Panc1 (cell line): ENCODE measurements at regions not wholly inside any gene's neighbourhood (a gene's known extent, or its start where the extent isn't known, plus 50 kb on each side); places are given as distances from the start of the nearest gene placed in this dataset.

Source experiments
- ATAC-seq: fragments of 200-7000 bp; cut with Tn5 transposase; 2 replicates; pipeline ENCODE4 v1.9.1; 2020; ENCODE audit warnings: mild to moderate bottlenecking, moderate library complexity
- BruUV-seq: library from RNA; stranded (reverse); fragments of 400-500 nt; replicated peaks from 2 replicates; lab custom pipeline; 2021; lab: Mats Ljungman, UMichigan
- CTCF ChIA-PET: fragments of 300-600 bp; sonication (Branson Sonifier 250); formaldehyde crosslinking; loops from one replicate; lab custom pipeline; 2022; ENCODE audit warnings: antibody characterized with exemption; lab: Charles Lee
- POLR2A ChIA-PET: fragments of 300-600 bp; sonication (Branson Sonifier 250); formaldehyde crosslinking; loops from one replicate; lab custom pipeline; 2022; ENCODE audit warnings: antibody characterized with exemption; lab: Charles Lee
- DNase-seq: peaks from one replicate; pipeline ENCODE4 v3.0.0-alpha.2; 2010; ENCODE audit warnings: low read depth, low spot score
- H3K27ac ChIP-seq: 2 replicates; pipeline ENCODE4 v1.5.1; 2011; ENCODE audit warnings: mild to moderate bottlenecking, low read length, inconsistent platforms
- H3K27me3 ChIP-seq: fragments of 200-500 bp; sonication (Bioruptor generic); 2 replicates; pipeline ENCODE4 v1.6.0; 2014; ENCODE audit warnings: low read length, inconsistent platforms; ENCODE audit not compliant: control insufficient read depth, insufficient read depth
- H3K36me3 ChIP-seq: fragments of 200-500 bp; sonication (Bioruptor generic); 2 replicates; pipeline ENCODE4 v1.5.1; 2014; ENCODE audit warnings: inconsistent platforms, mild to moderate bottlenecking, low read length, moderate library complexity; ENCODE audit not compliant: control insufficient read depth, insufficient read depth
- H3K4me1 ChIP-seq: 2 replicates; pipeline ENCODE4 v1.5.1; 2011; ENCODE audit warnings: inconsistent platforms, mild to moderate bottlenecking, low read length, moderate library complexity; ENCODE audit not compliant: control insufficient read depth, insufficient read depth
- H3K4me3 ChIP-seq, 2 experiments: 2 replicates each; pipeline ENCODE4 v1.5.1; 2011 to 2012; ENCODE audit warnings: low read depth in 2 of 2, low read length in 2 of 2, mild to moderate bottlenecking in 2 of 2, inconsistent platforms in 1 of 2, moderate library complexity in 1 of 2
- H3K9me3 ChIP-seq: fragments of 200-500 bp; sonication (Bioruptor generic); 2 replicates; pipeline ENCODE4 v1.5.1; 2014; ENCODE audit warnings: low read depth, mild to moderate bottlenecking, inconsistent platforms, low read length, moderate library complexity; ENCODE audit not compliant: control insufficient read depth, insufficient read depth
- POLR2AphosphoS5 ChIP-seq: IDR thresholded peaks from 2 replicates; pipeline ENCODE4 v1.6.1; 2012; ENCODE audit warnings: mild to moderate bottlenecking, low read depth, low read length, moderate library complexity
- SIN3A ChIP-seq: IDR thresholded peaks from 2 replicates; pipeline ENCODE4 v1.6.1; 2012; ENCODE audit warnings: low read depth, mild to moderate bottlenecking, low read length, moderate library complexity, borderline replicate concordance; ENCODE audit not compliant: insufficient read depth
- TCF7L2 ChIP-seq: IDR thresholded peaks from 2 replicates; pipeline ENCODE4 v1.6.1; 2011; ENCODE audit warnings: mild to moderate bottlenecking, low read depth, low read length, inconsistent platforms
- in situ Hi-C: cut with HindIII; loops from 2 replicates; pipeline ENCODE4 v1.10.0; 2016; ENCODE audit warnings: low sequenced_read_pairs, low pct_unique_long_range_greater_than_20kb
- intact Hi-C: fragments of 100-400 bp; cut with micrococcal nuclease; formaldehyde crosslinking; loops from one replicate; pipeline ENCODE4 v1.10.0; 2022; ENCODE audit not compliant: unreplicated experiment
- TF ChIP-seq, protein P1 (sequence below): fragments of 450-650 bp; IDR thresholded peaks from 2 replicates; pipeline ENCODE4 v1.5.1; 2017; ENCODE audit warnings: mild to moderate bottlenecking
- TF ChIP-seq, protein P2 (sequence below), 2 experiments: IDR thresholded peaks; 2 replicates each; pipeline ENCODE4 v1.6.1; 2011 to 2012; ENCODE audit warnings: low read depth in 2 of 2, control low read depth in 1 of 2, low read length in 1 of 2, mild to moderate bottlenecking in 1 of 2, moderate library complexity in 1 of 2; ENCODE audit not compliant: insufficient read depth in 1 of 2

DNA sequence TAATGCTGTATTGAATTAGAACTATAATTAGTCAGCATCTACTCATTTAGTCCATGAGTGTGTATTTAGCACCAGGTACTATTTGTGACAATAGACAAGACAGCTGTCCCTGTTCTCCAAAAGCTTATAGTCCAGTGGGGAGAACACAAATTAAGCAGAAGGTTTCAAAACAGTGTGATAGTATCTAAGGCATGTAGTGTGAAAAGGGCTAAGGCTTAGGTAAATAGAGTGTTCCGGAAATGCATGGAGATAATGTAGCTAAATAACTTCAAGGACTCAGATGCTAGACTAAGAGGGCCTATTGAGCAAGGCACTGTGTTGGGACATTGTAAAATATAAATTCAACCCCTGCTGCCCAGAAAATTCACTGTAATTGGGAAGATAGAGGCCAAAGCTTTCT is 144.1 kb upstream of the MIR17HG start:
- no peak for DNase-seq
- in situ Hi-C loops, result no loop called here
- no TSS peak for BruUV-seq
- Histone ChIP-seq H3K27me3 (no peaks in the 10 kb centered on the region), H3K4me1 (no peaks in the 10 kb centered on the region), H3K36me3 (no peaks in the 10 kb centered on the region), H3K27ac (no peak overlapping the region), H3K9me3 (no peaks in the 10 kb centered on the region), H3K4me3 (no peak overlapping the region)
- POLR2A ChIA-PET, result no interaction called here
- ATAC-seq, result no peak
- TF ChIP-seq, protein P1, sequence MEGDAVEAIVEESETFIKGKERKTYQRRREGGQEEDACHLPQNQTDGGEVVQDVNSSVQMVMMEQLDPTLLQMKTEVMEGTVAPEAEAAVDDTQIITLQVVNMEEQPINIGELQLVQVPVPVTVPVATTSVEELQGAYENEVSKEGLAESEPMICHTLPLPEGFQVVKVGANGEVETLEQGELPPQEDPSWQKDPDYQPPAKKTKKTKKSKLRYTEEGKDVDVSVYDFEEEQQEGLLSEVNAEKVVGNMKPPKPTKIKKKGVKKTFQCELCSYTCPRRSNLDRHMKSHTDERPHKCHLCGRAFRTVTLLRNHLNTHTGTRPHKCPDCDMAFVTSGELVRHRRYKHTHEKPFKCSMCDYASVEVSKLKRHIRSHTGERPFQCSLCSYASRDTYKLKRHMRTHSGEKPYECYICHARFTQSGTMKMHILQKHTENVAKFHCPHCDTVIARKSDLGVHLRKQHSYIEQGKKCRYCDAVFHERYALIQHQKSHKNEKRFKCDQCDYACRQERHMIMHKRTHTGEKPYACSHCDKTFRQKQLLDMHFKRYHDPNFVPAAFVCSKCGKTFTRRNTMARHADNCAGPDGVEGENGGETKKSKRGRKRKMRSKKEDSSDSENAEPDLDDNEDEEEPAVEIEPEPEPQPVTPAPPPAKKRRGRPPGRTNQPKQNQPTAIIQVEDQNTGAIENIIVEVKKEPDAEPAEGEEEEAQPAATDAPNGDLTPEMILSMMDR, result no peak
- TF ChIP-seq SIN3A, result no peak
- TF ChIP-seq, protein P2, sequence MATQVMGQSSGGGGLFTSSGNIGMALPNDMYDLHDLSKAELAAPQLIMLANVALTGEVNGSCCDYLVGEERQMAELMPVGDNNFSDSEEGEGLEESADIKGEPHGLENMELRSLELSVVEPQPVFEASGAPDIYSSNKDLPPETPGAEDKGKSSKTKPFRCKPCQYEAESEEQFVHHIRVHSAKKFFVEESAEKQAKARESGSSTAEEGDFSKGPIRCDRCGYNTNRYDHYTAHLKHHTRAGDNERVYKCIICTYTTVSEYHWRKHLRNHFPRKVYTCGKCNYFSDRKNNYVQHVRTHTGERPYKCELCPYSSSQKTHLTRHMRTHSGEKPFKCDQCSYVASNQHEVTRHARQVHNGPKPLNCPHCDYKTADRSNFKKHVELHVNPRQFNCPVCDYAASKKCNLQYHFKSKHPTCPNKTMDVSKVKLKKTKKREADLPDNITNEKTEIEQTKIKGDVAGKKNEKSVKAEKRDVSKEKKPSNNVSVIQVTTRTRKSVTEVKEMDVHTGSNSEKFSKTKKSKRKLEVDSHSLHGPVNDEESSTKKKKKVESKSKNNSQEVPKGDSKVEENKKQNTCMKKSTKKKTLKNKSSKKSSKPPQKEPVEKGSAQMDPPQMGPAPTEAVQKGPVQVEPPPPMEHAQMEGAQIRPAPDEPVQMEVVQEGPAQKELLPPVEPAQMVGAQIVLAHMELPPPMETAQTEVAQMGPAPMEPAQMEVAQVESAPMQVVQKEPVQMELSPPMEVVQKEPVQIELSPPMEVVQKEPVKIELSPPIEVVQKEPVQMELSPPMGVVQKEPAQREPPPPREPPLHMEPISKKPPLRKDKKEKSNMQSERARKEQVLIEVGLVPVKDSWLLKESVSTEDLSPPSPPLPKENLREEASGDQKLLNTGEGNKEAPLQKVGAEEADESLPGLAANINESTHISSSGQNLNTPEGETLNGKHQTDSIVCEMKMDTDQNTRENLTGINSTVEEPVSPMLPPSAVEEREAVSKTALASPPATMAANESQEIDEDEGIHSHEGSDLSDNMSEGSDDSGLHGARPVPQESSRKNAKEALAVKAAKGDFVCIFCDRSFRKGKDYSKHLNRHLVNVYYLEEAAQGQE (IDR thresholded peaks at IDR 0.05; ENCODE audit: insufficient read depth in 1 of 2, low read depth in 2 of 2, low read length in 1 of 2), result no peak
- intact Hi-C loops, result no loop called here
- CTCF ChIA-PET, result no interaction called here

DNA sequence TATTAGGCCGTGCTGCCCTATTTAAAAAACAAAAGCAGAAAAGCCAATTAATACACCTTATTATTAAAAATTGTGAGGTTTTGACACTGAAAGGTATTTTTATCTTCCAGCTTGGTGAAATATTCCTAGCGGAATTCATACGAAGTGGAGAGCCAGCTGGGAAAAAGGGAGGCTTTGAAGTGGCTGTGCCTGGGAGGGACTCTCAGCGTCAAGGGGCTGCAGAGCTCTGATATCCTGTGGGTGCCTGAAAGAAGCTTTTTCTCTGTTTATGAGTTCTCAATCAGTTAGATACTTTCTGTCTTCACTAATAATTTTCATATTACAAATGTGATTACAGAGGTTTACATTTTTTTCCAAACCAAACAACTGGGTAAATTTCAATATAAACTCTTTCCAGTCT is 140.2 kb upstream of the MIR17HG start:
- ChIA-PET POLR2A (no interaction called here), CTCF (no interaction called here)
- in situ Hi-C loops (no loop called here), intact Hi-C loops (no loop called here)
- no TSS peak for BruUV-seq
- Histone ChIP-seq H3K27ac (no peak overlapping the region), H3K9me3 (no peaks in the 10 kb centered on the region), H3K4me3 (no peak overlapping the region), H3K27me3 (no peaks in the 10 kb centered on the region), H3K36me3 (no peaks in the 10 kb centered on the region), H3K4me1 (no peaks in the 10 kb centered on the region)
- DNase-seq (no peak), ATAC-seq (no peak)
- TF ChIP-seq, protein P2 (IDR thresholded peaks at IDR 0.05; ENCODE audit: insufficient read depth in 1 of 2, low read depth in 2 of 2, low read length in 1 of 2), result no peak
- TF ChIP-seq TCF7L2, result no peak
- no peak for TF ChIP-seq POLR2AphosphoS5
- TF ChIP-seq SIN3A, result no peak
- TF ChIP-seq, protein P1, result no peak
